OCI-LY3 (cell line): ENCODE measurements at regions not wholly inside any gene's neighbourhood (a gene's known extent, or its start where the extent isn't known, plus 50 kb on each side); places are given as distances from the start of the nearest gene placed in this dataset.

ENCODE experiments used
- EZH2phosphoT487 ChIP-seq: fragments of 200-600 bp; shearing (Covaris generic); IDR thresholded peaks from 2 replicates; pipeline ENCODE4 v1.6.1; 2018; ENCODE audit warnings: antibody characterized with exemption, mixed run types, low read depth
- TF ChIP-seq, protein P1 (sequence below): fragments of 200-600, 300-600 bp; sonication (generic); IDR thresholded peaks from 2 replicates; pipeline ENCODE4 v1.5.1; 2014; ENCODE audit warnings: antibody characterized with exemption, low read length, low read depth

DNA sequence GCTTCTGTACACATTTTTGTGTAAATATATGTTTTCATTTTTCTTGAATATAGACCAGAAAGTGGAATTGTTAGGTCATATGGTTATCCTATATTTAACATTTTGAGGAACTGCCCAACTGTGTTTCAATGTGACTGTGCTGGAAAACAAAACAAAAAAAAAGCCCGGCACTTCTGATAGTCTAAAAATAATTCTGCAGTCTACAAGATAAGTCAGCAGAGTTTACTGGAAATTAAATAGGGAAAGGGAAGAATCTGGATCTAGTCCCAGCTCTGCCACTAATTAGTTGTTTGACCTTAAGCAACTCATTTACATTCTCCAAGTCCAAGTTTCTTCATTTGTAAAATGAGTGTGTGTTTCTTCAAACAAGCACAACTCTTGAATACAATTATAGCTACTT lies 869.1 kb upstream of the B3GALT2 start:
- TF ChIP-seq, protein P1, sequence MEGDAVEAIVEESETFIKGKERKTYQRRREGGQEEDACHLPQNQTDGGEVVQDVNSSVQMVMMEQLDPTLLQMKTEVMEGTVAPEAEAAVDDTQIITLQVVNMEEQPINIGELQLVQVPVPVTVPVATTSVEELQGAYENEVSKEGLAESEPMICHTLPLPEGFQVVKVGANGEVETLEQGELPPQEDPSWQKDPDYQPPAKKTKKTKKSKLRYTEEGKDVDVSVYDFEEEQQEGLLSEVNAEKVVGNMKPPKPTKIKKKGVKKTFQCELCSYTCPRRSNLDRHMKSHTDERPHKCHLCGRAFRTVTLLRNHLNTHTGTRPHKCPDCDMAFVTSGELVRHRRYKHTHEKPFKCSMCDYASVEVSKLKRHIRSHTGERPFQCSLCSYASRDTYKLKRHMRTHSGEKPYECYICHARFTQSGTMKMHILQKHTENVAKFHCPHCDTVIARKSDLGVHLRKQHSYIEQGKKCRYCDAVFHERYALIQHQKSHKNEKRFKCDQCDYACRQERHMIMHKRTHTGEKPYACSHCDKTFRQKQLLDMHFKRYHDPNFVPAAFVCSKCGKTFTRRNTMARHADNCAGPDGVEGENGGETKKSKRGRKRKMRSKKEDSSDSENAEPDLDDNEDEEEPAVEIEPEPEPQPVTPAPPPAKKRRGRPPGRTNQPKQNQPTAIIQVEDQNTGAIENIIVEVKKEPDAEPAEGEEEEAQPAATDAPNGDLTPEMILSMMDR = no peak
- TF ChIP-seq EZH2phosphoT487 = no peak
